Activated T-helper 2 cell treated with anti-CD3 and anti-CD28 coated beads, Interferon-gamma antibody, Interleukin-2, Interleukin-4, amounts not matched to agents 10 μg/mL and 5 μg/mL and 100 μg/mL, durations not matched to agents 14 hours and 24 hours and 36 hours (primary cell): ENCODE measurements at regions not wholly inside any gene's neighbourhood (a gene's known extent, or its start where the extent isn't known, plus 50 kb on each side); places are given as distances from the start of the nearest gene placed in this dataset.

Experiments used
- DNase-seq: peaks from one replicate; pipeline ENCODE4 v3.0.0; 2021; ENCODE audit warnings: low spot score
- H3K27ac Mint-ChIP-seq: one replicate; pipeline ENCODE4 v1.8.0; 2021; ENCODE audit warnings: mixed read lengths
- H3K27me3 Mint-ChIP-seq: one replicate; pipeline ENCODE4 v1.8.0; 2021; ENCODE audit warnings: low read depth, mixed read lengths
- H3K36me3 Mint-ChIP-seq: one replicate; pipeline ENCODE4 v1.8.0; 2021; ENCODE audit warnings: low read depth, mixed read lengths
- H3K4me1 Mint-ChIP-seq: one replicate; pipeline ENCODE4 v1.8.0; 2021; ENCODE audit warnings: low read depth, mixed read lengths
- H3K4me3 Mint-ChIP-seq: one replicate; pipeline ENCODE4 v1.8.0; 2021; ENCODE audit warnings: low read depth, mild to moderate bottlenecking, moderate library complexity, mixed read lengths
- H3K9me3 Mint-ChIP-seq: one replicate; pipeline ENCODE4 v1.8.0; 2021; ENCODE audit warnings: mixed read lengths
- intact Hi-C: fragments of 100-400 bp; cut with micrococcal nuclease; formaldehyde crosslinking; loops from one replicate; pipeline ENCODE4 v1.15.1; 2023

DNA sequence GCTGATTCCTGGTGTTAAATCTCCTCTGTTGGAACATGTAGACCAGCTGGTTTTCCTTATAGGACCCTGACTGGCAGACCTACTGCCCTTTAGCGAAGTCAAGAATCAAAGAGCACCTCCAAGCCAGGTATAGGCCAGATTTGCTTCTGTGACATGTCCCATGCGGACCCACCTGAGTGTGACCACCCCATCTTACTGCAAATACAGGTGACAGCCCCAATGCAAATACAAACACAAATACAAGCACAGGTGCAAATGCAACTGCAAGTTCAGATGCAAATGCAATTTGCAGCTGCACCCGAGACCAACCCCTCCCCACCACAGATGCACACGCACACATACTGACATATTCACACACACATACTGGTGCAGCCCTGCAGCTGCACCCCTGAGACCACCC, 72.3 kb downstream of the SIK1 start:
- Mint-ChIP-seq H3K27ac (no peak overlapping the region), H3K27me3 (no peaks in the 10 kb centered on the region), H3K36me3 (no peaks in the 10 kb centered on the region), H3K4me3 (no peak overlapping the region), H3K9me3 (no peaks in the 10 kb centered on the region), H3K4me1 (peaks cover 7% of the 10 kb centered on the region)
- no peak for DNase-seq
- intact Hi-C loops, result no loop called here

DNA sequence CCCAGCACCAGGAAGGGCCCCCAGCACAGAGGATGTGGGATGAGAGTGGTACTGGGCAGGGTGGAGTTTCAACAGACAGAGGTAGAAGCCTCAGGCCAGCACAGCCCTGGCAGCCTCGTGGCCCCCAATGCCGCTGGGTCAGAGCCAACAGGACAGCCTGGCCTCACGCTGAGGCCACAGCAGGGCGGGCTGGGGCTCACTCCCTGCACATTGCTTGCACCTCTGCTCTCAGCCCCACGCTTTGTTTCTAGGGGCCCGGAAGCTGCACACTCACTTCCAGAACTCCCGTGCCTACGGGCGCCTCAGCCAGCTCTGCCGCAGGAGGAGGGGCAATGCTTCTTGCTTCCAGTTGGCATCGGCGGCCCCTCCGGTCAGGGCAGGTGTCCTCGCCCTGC, 72.9 kb downstream of the SIK1 start:
- no peak for DNase-seq
- Mint-ChIP-seq H3K9me3 (no peaks in the 10 kb centered on the region), H3K27me3 (no peaks in the 10 kb centered on the region), H3K36me3 (no peaks in the 10 kb centered on the region), H3K4me1 (peaks cover 7% of the 10 kb centered on the region), H3K4me3 (no peak overlapping the region), H3K27ac (no peak overlapping the region)
- intact Hi-C loops, result no loop called here

DNA sequence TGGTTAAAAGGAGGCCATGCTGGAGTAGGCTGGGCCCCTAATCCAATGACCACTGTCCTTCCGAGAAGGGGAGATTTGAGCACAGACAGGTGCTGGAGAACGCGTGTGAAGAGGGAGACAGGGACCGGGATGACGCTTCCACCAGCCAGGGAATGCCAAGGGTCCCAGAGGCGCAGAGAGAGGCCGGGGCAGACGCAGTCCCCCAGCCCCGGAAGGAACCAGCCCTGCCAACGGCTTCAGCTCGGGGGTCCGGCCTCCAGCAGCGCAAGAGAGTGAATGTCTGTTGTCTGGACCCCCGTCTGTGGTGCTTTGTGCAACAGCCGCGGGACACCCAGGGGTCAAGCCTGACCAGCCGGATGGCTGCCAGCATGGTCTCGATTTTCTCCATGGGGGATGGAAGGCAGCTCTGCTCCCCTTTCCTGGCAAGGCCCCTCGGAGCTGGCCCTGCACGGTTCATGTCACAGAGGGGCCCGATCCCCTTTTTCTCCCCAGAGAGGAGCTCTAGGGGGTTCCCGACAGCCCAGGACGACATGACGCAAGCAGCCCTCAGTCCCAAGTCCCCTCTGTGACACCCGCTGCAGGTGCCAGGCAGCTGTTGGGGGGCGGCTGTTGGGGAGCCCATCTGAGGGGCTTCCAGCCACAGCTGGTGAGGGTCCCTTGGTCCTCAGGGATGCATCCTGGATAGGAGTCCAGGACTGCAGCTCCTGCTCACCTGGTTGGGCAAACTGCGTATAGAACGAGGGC, 73.5 kb downstream of the SIK1 start:
- Mint-ChIP-seq H3K9me3 (no peaks in the 10 kb centered on the region), H3K4me1 (peaks cover 7% of the 10 kb centered on the region), H3K27me3 (no peaks in the 10 kb centered on the region), H3K27ac (peak overlapping the region; percentile 60), H3K4me3 (no peak overlapping the region), H3K36me3 (no peaks in the 10 kb centered on the region)
- intact Hi-C loops, result no loop called here
- no peak for DNase-seq

DNA sequence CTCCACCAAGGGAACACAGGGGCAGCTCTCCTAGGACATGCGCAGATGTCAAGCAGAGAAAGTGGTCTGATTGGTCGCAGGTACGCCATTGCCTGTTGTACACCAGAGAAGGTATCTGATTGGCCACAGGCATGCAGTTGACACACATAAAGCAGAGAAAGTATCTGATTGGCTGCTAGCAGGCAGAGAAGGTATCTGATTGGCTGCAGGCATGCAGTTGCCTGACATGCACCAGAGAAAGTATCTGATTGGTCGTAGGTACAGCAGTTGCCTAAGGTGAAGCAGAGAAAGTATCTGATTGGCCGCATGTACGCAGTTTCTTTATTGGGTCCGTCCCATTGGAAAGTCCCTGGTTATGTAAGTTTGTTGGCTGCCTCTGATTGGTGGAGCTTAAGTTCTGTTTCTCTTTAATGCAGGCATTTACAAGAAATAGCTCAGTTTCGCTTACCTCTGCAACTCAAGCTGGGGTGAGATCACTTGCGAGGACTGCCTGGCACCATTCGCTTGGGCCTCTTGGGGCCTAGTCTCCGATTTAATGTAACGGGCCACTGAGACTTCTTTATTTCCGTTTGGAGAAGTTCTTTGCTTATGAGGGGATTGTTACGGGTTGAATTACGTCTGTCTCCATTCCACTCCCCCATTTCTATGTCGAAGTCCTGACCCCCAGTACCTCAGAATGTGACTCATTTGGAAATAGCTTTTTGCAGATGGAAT, 74.2 kb downstream of the SIK1 start:
- intact Hi-C loops, result no loop called here
- H3K27ac Mint-ChIP-seq, result peak overlapping the region; percentile 60
- H3K9me3 Mint-ChIP-seq, result no peaks in the 10 kb centered on the region
- no peaks in the 10 kb centered on the region for H3K27me3 Mint-ChIP-seq
- no peak for DNase-seq
- no peaks in the 10 kb centered on the region for H3K36me3 Mint-ChIP-seq
- H3K4me3 Mint-ChIP-seq, result no peak overlapping the region
- peaks cover 7% of the 10 kb centered on the region for H3K4me1 Mint-ChIP-seq

DNA sequence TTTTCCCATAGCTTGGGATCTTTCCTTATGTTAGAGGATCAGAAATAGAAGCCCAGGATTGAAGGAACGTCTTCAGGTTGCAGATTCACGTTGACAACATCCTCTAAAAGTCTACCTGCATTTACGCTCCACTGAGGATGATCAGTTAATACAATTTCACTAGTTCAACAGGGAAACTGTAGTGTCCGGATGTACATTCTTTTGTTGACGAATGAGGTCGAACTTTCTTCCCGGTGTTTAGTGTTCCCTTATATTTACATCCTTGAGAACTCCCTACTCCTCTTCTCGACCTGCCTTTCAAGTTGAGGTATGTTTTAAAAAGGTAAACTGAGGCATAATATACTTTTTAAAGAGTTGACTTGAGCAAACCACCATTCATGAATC, 74.8 kb downstream of the SIK1 start:
- H3K27me3 Mint-ChIP-seq, result no peaks in the 10 kb centered on the region
- no peaks in the 10 kb centered on the region for H3K9me3 Mint-ChIP-seq
- intact Hi-C loops, result no loop called here
- no peak overlapping the region for H3K27ac Mint-ChIP-seq
- H3K4me3 Mint-ChIP-seq, result no peak overlapping the region
- H3K4me1 Mint-ChIP-seq, result peaks cover 7% of the 10 kb centered on the region
- DNase-seq, result no peak
- H3K36me3 Mint-ChIP-seq, result no peaks in the 10 kb centered on the region

DNA sequence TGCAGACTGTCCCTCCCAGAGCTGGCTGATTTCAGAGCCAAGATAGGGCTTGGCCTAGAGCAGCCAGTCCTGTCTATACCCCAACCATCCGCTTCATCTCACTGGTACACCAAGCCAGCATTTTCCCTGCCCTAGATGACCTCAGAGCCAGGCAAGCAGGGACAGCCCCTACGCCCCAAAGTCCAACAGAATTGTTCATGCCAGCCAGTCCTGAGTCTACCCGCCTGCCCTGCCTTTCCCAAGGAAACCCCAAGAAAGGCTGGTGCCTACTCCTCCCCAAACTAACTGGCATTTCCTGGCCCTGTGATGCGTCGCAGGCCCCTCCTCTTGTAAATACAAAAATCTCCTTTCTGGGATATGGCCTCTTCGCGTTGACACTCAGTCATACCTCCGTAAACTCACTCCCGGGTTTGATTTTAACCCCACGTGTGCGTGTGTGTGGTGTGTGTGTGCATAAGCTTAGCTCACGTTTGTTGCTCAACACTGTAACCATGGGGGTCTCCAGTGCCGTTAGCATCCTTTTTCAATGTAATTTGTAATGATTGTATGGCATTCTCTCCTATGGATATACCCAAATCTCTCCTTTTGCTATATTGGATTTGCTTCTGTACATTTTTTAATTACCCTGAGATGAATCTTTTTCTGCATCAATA, 75.3 kb downstream of the SIK1 start:
- intact Hi-C loops, result no loop called here
- no peak for DNase-seq
- Mint-ChIP-seq H3K36me3 (no peaks in the 10 kb centered on the region), H3K27me3 (no peaks in the 10 kb centered on the region), H3K4me1 (peaks cover 7% of the 10 kb centered on the region), H3K4me3 (no peak overlapping the region), H3K27ac (no peak overlapping the region), H3K9me3 (no peaks in the 10 kb centered on the region)

DNA sequence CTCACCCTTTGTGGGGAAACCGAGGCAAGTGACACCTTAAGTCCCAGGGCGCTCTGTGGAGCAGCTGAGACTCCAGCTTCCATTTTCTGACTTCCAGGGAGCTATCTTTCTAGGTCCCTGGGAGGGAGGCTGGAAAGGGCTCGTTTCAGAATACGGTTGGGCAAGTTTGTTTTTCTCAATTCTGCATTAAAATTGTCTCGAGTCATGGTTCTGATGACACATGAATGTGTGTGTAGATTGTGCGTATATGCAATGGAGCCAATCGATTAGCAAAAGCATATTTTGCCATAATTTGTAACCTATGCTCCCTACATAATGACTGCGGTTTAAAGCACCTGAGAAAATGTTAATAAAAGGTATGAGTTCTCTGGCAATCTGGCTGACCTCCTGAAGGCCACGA, 77.3 kb downstream of the SIK1 start:
- Mint-ChIP-seq H3K4me1 (peaks cover 9% of the 10 kb centered on the region), H3K9me3 (no peaks in the 10 kb centered on the region), H3K27me3 (no peaks in the 10 kb centered on the region), H3K36me3 (no peaks in the 10 kb centered on the region), H3K27ac (no peak overlapping the region), H3K4me3 (no peak overlapping the region)
- DNase-seq, result no peak
- intact Hi-C loops, result no loop called here

DNA sequence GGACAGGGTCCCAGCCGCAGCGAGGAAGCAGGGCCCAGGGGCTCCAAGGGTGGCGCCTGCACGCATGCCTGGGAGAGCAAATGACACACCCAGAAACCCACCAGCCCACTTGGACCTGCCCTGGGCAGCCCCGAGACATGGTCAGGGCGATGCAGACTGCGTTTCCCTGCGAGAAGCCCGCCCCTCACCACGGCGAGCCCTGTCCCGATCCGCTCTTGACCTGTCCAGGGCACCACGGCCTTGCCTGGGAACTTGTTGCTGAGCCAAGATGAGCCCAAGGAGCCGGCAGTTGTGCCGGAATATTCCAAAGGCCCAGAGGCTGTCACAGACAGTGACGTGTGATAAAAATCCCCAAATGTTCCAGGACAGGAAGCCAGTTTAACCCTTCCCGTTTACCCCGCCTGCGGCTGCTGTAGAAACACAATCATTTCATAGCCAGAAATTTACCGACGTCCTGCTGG, 78.1 kb downstream of the SIK1 start:
- no peak for DNase-seq
- H3K4me3 Mint-ChIP-seq, result no peak overlapping the region
- peaks cover 8% of the 10 kb centered on the region for H3K4me1 Mint-ChIP-seq
- intact Hi-C loops, result no loop called here
- H3K36me3 Mint-ChIP-seq, result no peaks in the 10 kb centered on the region
- no peak overlapping the region for H3K27ac Mint-ChIP-seq
- H3K9me3 Mint-ChIP-seq, result no peaks in the 10 kb centered on the region
- H3K27me3 Mint-ChIP-seq, result no peaks in the 10 kb centered on the region

DNA sequence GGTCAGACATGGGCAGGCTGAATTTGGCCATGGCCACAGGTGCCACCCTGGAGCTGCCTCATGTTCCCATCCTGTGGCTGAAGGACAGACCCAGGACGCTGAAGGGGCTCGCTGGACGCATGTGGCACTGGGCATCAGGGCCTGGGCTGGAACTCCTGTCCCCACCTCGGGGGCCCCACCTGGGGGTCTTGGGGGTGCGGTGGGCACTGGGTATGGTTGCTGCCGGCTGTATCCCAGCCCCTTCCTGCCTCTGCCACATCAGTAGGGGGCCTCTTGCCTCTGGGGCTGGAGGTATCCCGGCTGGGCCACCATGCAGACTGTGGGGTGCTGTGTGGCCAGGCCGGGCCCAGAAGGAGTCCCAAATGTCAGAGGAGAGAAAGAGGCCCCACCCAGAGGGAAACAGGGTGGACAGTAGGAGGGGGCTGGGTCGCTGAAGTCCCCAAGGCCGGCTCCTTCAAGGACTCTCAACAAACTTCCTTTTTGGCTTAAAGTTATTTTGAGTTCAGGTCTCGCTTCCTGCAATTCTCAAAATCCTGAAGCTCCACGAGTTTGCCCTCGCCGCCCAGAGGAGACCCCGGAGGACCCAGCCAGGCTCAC, 78.7 kb downstream of the SIK1 start:
- Mint-ChIP-seq H3K27ac (no peak overlapping the region), H3K4me3 (no peak overlapping the region), H3K36me3 (no peaks in the 10 kb centered on the region), H3K9me3 (no peaks in the 10 kb centered on the region), H3K4me1 (peaks cover 8% of the 10 kb centered on the region), H3K27me3 (no peaks in the 10 kb centered on the region)
- intact Hi-C loops, result no loop called here
- DNase-seq, result no peak

DNA sequence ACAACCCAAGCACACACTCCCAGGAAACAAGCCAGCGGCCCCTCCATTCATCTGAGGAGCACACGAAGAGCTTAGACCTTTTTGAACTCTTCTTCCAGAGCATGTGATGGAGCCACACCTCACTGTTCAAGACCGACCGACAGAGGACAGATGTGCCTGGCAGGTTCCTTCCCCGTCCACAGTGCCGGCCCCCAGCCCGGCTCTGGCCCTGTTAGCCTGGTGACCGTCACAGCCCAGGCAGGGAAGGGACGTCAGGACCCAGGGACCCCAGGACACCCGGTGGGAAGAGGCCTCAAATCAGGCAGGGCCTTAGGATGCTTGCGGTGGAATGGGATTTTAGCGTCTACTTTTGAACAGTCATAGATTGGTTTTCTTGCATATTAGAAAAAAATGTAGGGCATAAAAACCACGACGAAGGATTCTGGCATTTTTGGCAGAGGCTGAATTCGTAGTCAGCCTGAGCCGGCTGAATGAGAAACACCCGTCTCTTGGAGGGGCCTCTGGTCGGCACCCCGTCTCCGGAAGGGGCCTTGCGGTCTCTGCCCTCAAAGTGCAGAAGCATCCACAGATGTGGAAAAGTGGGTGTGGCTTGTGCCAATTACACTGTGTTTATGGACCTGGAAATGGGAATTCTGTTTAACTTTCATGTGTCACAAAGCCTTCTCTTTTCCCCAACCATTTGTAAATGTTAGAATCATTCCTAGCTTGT, 79.3 kb downstream of the SIK1 start:
- no peak overlapping the region for H3K4me3 Mint-ChIP-seq
- DNase-seq, result no peak
- H3K9me3 Mint-ChIP-seq, result no peaks in the 10 kb centered on the region
- no peaks in the 10 kb centered on the region for H3K36me3 Mint-ChIP-seq
- intact Hi-C loops, result no loop called here
- H3K4me1 Mint-ChIP-seq, result peaks cover 2% of the 10 kb centered on the region
- no peak overlapping the region for H3K27ac Mint-ChIP-seq
- H3K27me3 Mint-ChIP-seq, result no peaks in the 10 kb centered on the region

DNA sequence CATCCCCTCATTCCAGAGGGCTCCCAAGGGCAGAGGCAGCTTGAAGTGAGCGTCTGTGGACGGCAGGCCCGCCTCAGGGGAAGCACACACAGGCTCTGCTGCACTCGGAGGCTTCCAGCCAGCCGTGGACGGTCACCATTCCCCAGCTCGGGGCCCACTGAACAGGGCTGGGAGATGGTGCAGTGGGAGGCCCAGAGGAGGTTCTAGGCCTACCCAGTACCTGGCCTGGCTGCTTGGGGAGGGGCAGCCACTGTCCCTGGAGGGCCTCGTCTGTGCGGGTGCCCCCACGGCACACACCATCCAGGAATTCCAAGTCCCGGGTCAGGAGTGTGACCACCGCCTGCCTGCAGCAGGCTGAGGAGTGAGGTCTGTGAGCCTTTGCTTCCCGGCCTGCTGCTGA, 80.4 kb downstream of the SIK1 start:
- no peak overlapping the region for H3K4me3 Mint-ChIP-seq
- no peaks in the 10 kb centered on the region for H3K9me3 Mint-ChIP-seq
- no peak for DNase-seq
- H3K27me3 Mint-ChIP-seq, result no peaks in the 10 kb centered on the region
- H3K4me1 Mint-ChIP-seq, result peaks cover 2% of the 10 kb centered on the region
- intact Hi-C loops, result no loop called here
- no peak overlapping the region for H3K27ac Mint-ChIP-seq
- no peaks in the 10 kb centered on the region for H3K36me3 Mint-ChIP-seq

DNA sequence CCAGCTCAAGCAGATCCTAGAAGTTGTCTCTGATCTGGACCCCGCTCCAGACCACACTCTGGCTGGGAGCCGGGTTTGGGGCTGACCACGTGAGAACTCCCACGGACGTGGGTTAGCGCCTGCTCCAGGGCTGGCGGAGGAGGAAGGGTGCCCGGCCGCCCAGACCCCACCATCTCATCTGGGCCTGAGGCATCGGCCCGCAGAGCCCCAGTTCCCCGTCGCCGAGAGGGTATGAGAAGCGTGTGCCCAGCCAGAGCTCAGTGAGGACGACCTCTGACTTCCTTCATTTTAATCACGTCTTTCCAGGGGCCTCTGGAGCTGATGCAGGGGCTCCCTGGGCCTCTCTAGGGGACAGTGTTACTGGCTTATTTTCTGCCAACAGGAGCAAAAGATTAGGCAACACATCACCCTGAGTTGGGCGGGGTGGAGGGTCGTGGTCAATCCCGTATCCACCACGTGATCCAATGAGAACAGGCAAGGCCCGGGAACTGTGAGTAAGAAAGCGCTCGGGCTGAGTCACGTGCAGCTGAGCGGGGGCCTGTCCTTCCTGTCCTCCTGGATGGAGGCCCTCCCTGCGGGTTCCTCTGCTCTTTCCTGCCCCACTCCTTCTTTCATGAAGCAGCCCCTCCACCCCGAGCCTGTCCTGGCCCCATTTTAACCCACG, 81.1 kb downstream of the SIK1 start:
- Mint-ChIP-seq H3K27ac (no peak overlapping the region), H3K9me3 (no peaks in the 10 kb centered on the region), H3K36me3 (no peaks in the 10 kb centered on the region), H3K4me1 (peaks cover 2% of the 10 kb centered on the region), H3K27me3 (no peaks in the 10 kb centered on the region), H3K4me3 (no peak overlapping the region)
- intact Hi-C loops, result no loop called here
- DNase-seq, result no peak
